Neuron (in vitro differentiated cells): ENCODE measurements at regions not wholly inside any gene's neighbourhood (a gene's known extent, or its start where the extent isn't known, plus 50 kb on each side); places are given as distances from the start of the nearest gene placed in this dataset.
"Not testable (repeated sequence)": the region's sequence is repeated elsewhere in the genome, so short reads cannot be mapped to it uniquely, and the experiment has no call there.

Experiments
- H2AFZ ChIP-seq: one replicate; pipeline ENCODE4 v1.6.1; 2013; ENCODE audit warnings: low read depth, mild to moderate bottlenecking, inconsistent platforms, low read length, moderate library complexity
- H3K27me3 ChIP-seq: one replicate; pipeline ENCODE4 v1.6.1; 2013; ENCODE audit warnings: low read length; ENCODE audit not compliant: insufficient read depth
- H3K36me3 ChIP-seq: one replicate; pipeline ENCODE4 v1.6.1; 2013; ENCODE audit warnings: low read length; ENCODE audit not compliant: insufficient read depth
- H3K4me1 ChIP-seq: one replicate; pipeline ENCODE4 v1.6.1; 2013; ENCODE audit warnings: low read length; ENCODE audit not compliant: insufficient read depth
- H3K4me3 ChIP-seq: 2 replicates; pipeline ENCODE4 v1.5.1; 2013; ENCODE audit warnings: mild to moderate bottlenecking, low read length, moderate library complexity
- H3K9me3 ChIP-seq: one replicate; pipeline ENCODE4 v1.6.1; 2013; ENCODE audit warnings: low read length

GRCh38 chr12:3378655-3379054 lies 112.3 kb upstream of the PRMT8 start:
- Histone ChIP-seq H3K4me3 (no peak overlapping the region), H2AFZ (no peak overlapping the region), H3K9me3 (no peaks in the 10 kb centered on the region), H3K4me1 (no peaks in the 10 kb centered on the region), H3K27me3 (peaks cover 2% of the 10 kb centered on the region), H3K36me3 (no peaks in the 10 kb centered on the region)

GRCh38 chr12:3379079-3379478 lies 111.9 kb upstream of the PRMT8 start:
- Histone ChIP-seq H3K9me3 (no peaks in the 10 kb centered on the region), H3K4me3 (no peak overlapping the region), H2AFZ (no peak overlapping the region), H3K27me3 (peaks cover 2% of the 10 kb centered on the region), H3K4me1 (no peaks in the 10 kb centered on the region), H3K36me3 (no peaks in the 10 kb centered on the region)

- no peaks in the 10 kb centered on the region for H3K9me3 ChIP-seq
- H3K27me3 ChIP-seq = no peaks in the 10 kb centered on the region
- no peak overlapping the region for H3K4me3 ChIP-seq
- no peaks in the 10 kb centered on the region for H3K4me1 ChIP-seq
- H2AFZ ChIP-seq = no peak overlapping the region
- no peaks in the 10 kb centered on the region for H3K36me3 ChIP-seq
Observed at GRCh38 chr12:3380200-3381043, 110.6 kb upstream of the PRMT8 start.

GRCh38 chr12:3381059-3382047 lies 109.7 kb upstream of the PRMT8 start:
- H3K4me1 ChIP-seq = no peaks in the 10 kb centered on the region
- H3K4me3 ChIP-seq = no peak overlapping the region
- H3K9me3 ChIP-seq = no peaks in the 10 kb centered on the region
- H2AFZ ChIP-seq = no peak overlapping the region
- no peaks in the 10 kb centered on the region for H3K27me3 ChIP-seq
- H3K36me3 ChIP-seq = no peaks in the 10 kb centered on the region

GRCh38 chr12:3389986-3390385 lies 101.0 kb upstream of the PRMT8 start:
- H3K36me3 ChIP-seq = no peaks in the 10 kb centered on the region
- H3K27me3 ChIP-seq = peaks cover 6% of the 10 kb centered on the region
- H3K9me3 ChIP-seq = no peaks in the 10 kb centered on the region
- no peak overlapping the region for H2AFZ ChIP-seq
- no peaks in the 10 kb centered on the region for H3K4me1 ChIP-seq
- no peak overlapping the region for H3K4me3 ChIP-seq

GRCh38 chr12:3397596-3397995 lies 93.4 kb upstream of the PRMT8 start:
- H3K27me3 ChIP-seq, H3K9me3 ChIP-seq, H3K4me1 ChIP-seq, H3K36me3 ChIP-seq, H3K4me3 ChIP-seq, H2AFZ ChIP-seq: not testable (repeated sequence)

GRCh38 chr12:3398196-3398789 lies 92.7 kb upstream of the PRMT8 start:
- Histone ChIP-seq H3K4me3 (no peak overlapping the region), H3K4me1 (no peaks in the 10 kb centered on the region)

GRCh38 chr12:3405821-3406220 lies 85.2 kb upstream of the PRMT8 start:
- no peak overlapping the region for H3K4me3 ChIP-seq
- H3K36me3 ChIP-seq = no peaks in the 10 kb centered on the region
- H3K4me1 ChIP-seq = no peaks in the 10 kb centered on the region
- H3K27me3 ChIP-seq = no peaks in the 10 kb centered on the region
- H2AFZ ChIP-seq = no peak overlapping the region
- H3K9me3 ChIP-seq = peaks cover 18% of the 10 kb centered on the region

More at GRCh38 chr12:3398196-3398789, 92.7 kb upstream of the PRMT8 start:
- H3K27me3 ChIP-seq = no peaks in the 10 kb centered on the region
- H3K36me3 ChIP-seq = no peaks in the 10 kb centered on the region
- H3K9me3 ChIP-seq = peaks cover 2% of the 10 kb centered on the region
- H2AFZ ChIP-seq = no peak overlapping the region

- Histone ChIP-seq H3K27me3 (peaks cover 5% of the 10 kb centered on the region), H3K4me3 (no peak overlapping the region), H3K9me3 (peaks cover 18% of the 10 kb centered on the region), H2AFZ (no peak overlapping the region), H3K4me1 (no peaks in the 10 kb centered on the region), H3K36me3 (no peaks in the 10 kb centered on the region)
Observed at GRCh38 chr12:3407723-3408122, 83.3 kb upstream of the PRMT8 start.

- Histone ChIP-seq H3K9me3 (peaks cover 20% of the 10 kb centered on the region), H2AFZ (no peak overlapping the region), H3K36me3 (no peaks in the 10 kb centered on the region), H3K4me3 (no peak overlapping the region), H3K4me1 (no peaks in the 10 kb centered on the region), H3K27me3 (peaks cover 5% of the 10 kb centered on the region)
Observed at GRCh38 chr12:3409662-3410061, 81.3 kb upstream of the PRMT8 start.

GRCh38 chr12:3416159-3416558 lies 74.8 kb upstream of the PRMT8 start:
- no peak overlapping the region for H3K4me3 ChIP-seq
- no peak overlapping the region for H2AFZ ChIP-seq
- peaks cover 2% of the 10 kb centered on the region for H3K27me3 ChIP-seq
- H3K36me3 ChIP-seq = no peaks in the 10 kb centered on the region
- no peaks in the 10 kb centered on the region for H3K4me1 ChIP-seq
- H3K9me3 ChIP-seq = peaks cover 3% of the 10 kb centered on the region

GRCh38 chr12:3416670-3417069 lies 74.3 kb upstream of the PRMT8 start:
- Histone ChIP-seq H2AFZ (no peak overlapping the region), H3K36me3 (no peaks in the 10 kb centered on the region), H3K9me3 (peaks cover 3% of the 10 kb centered on the region), H3K4me3 (no peak overlapping the region), H3K4me1 (no peaks in the 10 kb centered on the region), H3K27me3 (peaks cover 1% of the 10 kb centered on the region)

- H3K27me3 ChIP-seq = peaks cover 3% of the 10 kb centered on the region
- no peaks in the 10 kb centered on the region for H3K4me1 ChIP-seq
- H3K36me3 ChIP-seq = no peaks in the 10 kb centered on the region
- peaks cover 3% of the 10 kb centered on the region for H3K9me3 ChIP-seq
- H2AFZ ChIP-seq = no peak overlapping the region
- no peak overlapping the region for H3K4me3 ChIP-seq
Observed at GRCh38 chr12:3417113-3417512, 73.9 kb upstream of the PRMT8 start.
